WTC11 (cell line): ENCODE measurements at regions not wholly inside any gene's neighbourhood (a gene's known extent, or its start where the extent isn't known, plus 50 kb on each side); places are given as distances from the start of the nearest gene placed in this dataset.

Experiments used
- ATAC-seq: fragments of 200-7000 bp; cut with Tn5 transposase; 2 replicates; pipeline ENCODE4 v1.10.0; 2021; ENCODE audit warnings: mild to moderate bottlenecking, moderate library complexity
- CTCF ChIA-PET: fragments of 300-600 bp; sonication (Branson Sonifier 250); formaldehyde crosslinking; loops from one replicate; lab custom pipeline; 2021; ENCODE audit warnings: antibody characterized with exemption; lab: Charles Lee
- POLR2A ChIA-PET: fragments of 350-600 bp; sonication (Branson Sonifier 250); formaldehyde crosslinking; loops from one replicate; lab custom pipeline; 2021; ENCODE audit warnings: antibody characterized with exemption; lab: Charles Lee
- DNase-seq: peaks from one replicate; pipeline ENCODE4 v3.0.0; 2021; ENCODE audit warnings: low spot score
- H3K27ac Mint-ChIP-seq: 2 replicates; pipeline ENCODE4 v1.8.0; 2021; ENCODE audit warnings: mixed read lengths
- H3K27me3 Mint-ChIP-seq: 2 replicates; pipeline ENCODE4 v1.8.0; 2021; ENCODE audit warnings: low read depth, mild to moderate bottlenecking, moderate library complexity, mixed read lengths
- H3K36me3 Mint-ChIP-seq: 2 replicates; pipeline ENCODE4 v1.8.0; 2021; ENCODE audit warnings: mixed read lengths
- H3K4me1 Mint-ChIP-seq: 2 replicates; pipeline ENCODE4 v1.8.0; 2022; ENCODE audit warnings: mixed read lengths
- H3K4me3 Mint-ChIP-seq: 2 replicates; pipeline ENCODE4 v1.8.0; 2021; ENCODE audit warnings: mild to moderate bottlenecking, moderate library complexity, mixed read lengths
- H3K9me3 Mint-ChIP-seq: 2 replicates; pipeline ENCODE4 v1.8.0; 2021; ENCODE audit warnings: mixed read lengths
- ATF2 ChIP-seq: sonication (generic); formaldehyde crosslinking; IDR thresholded peaks from 2 replicates; pipeline ENCODE4 v1.8.1; 2022; ENCODE audit warnings: low read depth, missing genetic modification reagents, borderline replicate concordance
- CREM ChIP-seq: sonication (generic); formaldehyde crosslinking; IDR thresholded peaks from 2 replicates; pipeline ENCODE4 v1.8.1; 2022; ENCODE audit warnings: mild to moderate bottlenecking, missing genetic modification reagents, moderate library complexity
- EMX1 ChIP-seq: fragments of 250-450 bp; sonication (Bioruptor Pico); IDR thresholded peaks from 2 replicates; pipeline ENCODE4 v1.8.0; 2021; ENCODE audit warnings: mild to moderate bottlenecking
- ETV6 ChIP-seq: sonication (generic); formaldehyde crosslinking; IDR thresholded peaks from 2 replicates; pipeline ENCODE4 v1.8.1; 2022; ENCODE audit warnings: mild to moderate bottlenecking, missing genetic modification reagents
- FOXJ3 ChIP-seq: sonication (generic); formaldehyde crosslinking; IDR thresholded peaks from 2 replicates; pipeline ENCODE4 v1.9.0; 2021; ENCODE audit warnings: missing genetic modification reagents, mild to moderate bottlenecking, borderline replicate concordance
- GABPB1 ChIP-seq: sonication (generic); formaldehyde crosslinking; IDR thresholded peaks from 2 replicates; pipeline ENCODE4 v1.8.1; 2023; ENCODE audit warnings: mild to moderate bottlenecking, missing genetic modification reagents
- IRF2 ChIP-seq: sonication (generic); formaldehyde crosslinking; IDR thresholded peaks from 2 replicates; pipeline ENCODE4 v1.8.0; 2022; ENCODE audit warnings: low read depth, missing genetic modification reagents, borderline replicate concordance
- MXD4 ChIP-seq: fragments of 250-450 bp; sonication (Bioruptor Pico); IDR thresholded peaks from 2 replicates; pipeline ENCODE4 v1.8.0; 2021; ENCODE audit warnings: mild to moderate bottlenecking, moderate library complexity, borderline replicate concordance
- NFE2L1 ChIP-seq: sonication (generic); formaldehyde crosslinking; IDR thresholded peaks from 2 replicates; pipeline ENCODE4 v1.8.1; 2023; ENCODE audit warnings: missing genetic modification reagents
- NFYB ChIP-seq: sonication (generic); formaldehyde crosslinking; conservative IDR thresholded peaks from 2 replicates; pipeline ENCODE4 v1.8.0; 2022; ENCODE audit warnings: low read depth, missing genetic modification reagents
- OVOL2 ChIP-seq: fragments of 250-450 bp; sonication (Bioruptor Pico); IDR thresholded peaks from 2 replicates; pipeline ENCODE4 v1.9.0; 2021; ENCODE audit warnings: mild to moderate bottlenecking, borderline replicate concordance
- SMAD4 ChIP-seq: sonication (generic); formaldehyde crosslinking; IDR thresholded peaks from 2 replicates; pipeline ENCODE4 v1.8.0; 2022; ENCODE audit warnings: mild to moderate bottlenecking, missing genetic modification reagents
- ZNF396 ChIP-seq: fragments of 250-450 bp; sonication (Bioruptor Pico); IDR thresholded peaks from 2 replicates; pipeline ENCODE4 v1.8.0; 2021; ENCODE audit warnings: mild to moderate bottlenecking, moderate library complexity, borderline replicate concordance
- ZNF416 ChIP-seq: fragments of 250-450 bp; sonication (Bioruptor Pico); IDR thresholded peaks from 2 replicates; pipeline ENCODE4 v1.9.0; 2021; ENCODE audit warnings: mild to moderate bottlenecking, inconsistent platforms
- TF ChIP-seq, protein P1 (sequence below): sonication (generic); formaldehyde crosslinking; IDR thresholded peaks from 2 replicates; pipeline ENCODE4 v1.8.1; 2023; ENCODE audit warnings: mild to moderate bottlenecking, missing genetic modification reagents
- TF ChIP-seq, protein P2 (sequence below): sonication (generic); formaldehyde crosslinking; IDR thresholded peaks from 2 replicates; pipeline ENCODE4 v1.8.1; 2023; ENCODE audit warnings: mild to moderate bottlenecking, missing genetic modification reagents, borderline replicate concordance
- TF ChIP-seq, protein P3 (sequence below): sonication (generic); formaldehyde crosslinking; IDR thresholded peaks from 2 replicates; pipeline ENCODE4 v1.8.0; 2023; ENCODE audit warnings: missing genetic modification reagents, mild to moderate bottlenecking, borderline replicate concordance
- TF ChIP-seq, protein P4 (sequence below): fragments of 250-450 bp; sonication (Bioruptor Pico); IDR thresholded peaks from 2 replicates; pipeline ENCODE4 v2.1.2; 2022; ENCODE audit warnings: mild to moderate bottlenecking, moderate library complexity

GRCh38 chr3:163166197-163166596, 1669.6 kb downstream of the OTOL1 start:
- no peaks in the 10 kb centered on the region for H3K27me3 Mint-ChIP-seq
- ATAC-seq = no peak
- H3K4me1 Mint-ChIP-seq = no peaks in the 10 kb centered on the region

GRCh38 chr3:163159306-163159705, 1662.7 kb downstream of the OTOL1 start:
- no peaks in the 10 kb centered on the region for H3K27me3 Mint-ChIP-seq
- no peaks in the 10 kb centered on the region for H3K4me1 Mint-ChIP-seq
- H3K4me3 Mint-ChIP-seq = no peak overlapping the region
- CTCF ChIA-PET = no interaction called here
- TF ChIP-seq, protein P1, sequence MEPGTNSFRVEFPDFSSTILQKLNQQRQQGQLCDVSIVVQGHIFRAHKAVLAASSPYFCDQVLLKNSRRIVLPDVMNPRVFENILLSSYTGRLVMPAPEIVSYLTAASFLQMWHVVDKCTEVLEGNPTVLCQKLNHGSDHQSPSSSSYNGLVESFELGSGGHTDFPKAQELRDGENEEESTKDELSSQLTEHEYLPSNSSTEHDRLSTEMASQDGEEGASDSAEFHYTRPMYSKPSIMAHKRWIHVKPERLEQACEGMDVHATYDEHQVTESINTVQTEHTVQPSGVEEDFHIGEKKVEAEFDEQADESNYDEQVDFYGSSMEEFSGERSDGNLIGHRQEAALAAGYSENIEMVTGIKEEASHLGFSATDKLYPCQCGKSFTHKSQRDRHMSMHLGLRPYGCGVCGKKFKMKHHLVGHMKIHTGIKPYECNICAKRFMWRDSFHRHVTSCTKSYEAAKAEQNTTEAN (CRISPR knock-in tag) = no peak
- TF ChIP-seq, protein P2, sequence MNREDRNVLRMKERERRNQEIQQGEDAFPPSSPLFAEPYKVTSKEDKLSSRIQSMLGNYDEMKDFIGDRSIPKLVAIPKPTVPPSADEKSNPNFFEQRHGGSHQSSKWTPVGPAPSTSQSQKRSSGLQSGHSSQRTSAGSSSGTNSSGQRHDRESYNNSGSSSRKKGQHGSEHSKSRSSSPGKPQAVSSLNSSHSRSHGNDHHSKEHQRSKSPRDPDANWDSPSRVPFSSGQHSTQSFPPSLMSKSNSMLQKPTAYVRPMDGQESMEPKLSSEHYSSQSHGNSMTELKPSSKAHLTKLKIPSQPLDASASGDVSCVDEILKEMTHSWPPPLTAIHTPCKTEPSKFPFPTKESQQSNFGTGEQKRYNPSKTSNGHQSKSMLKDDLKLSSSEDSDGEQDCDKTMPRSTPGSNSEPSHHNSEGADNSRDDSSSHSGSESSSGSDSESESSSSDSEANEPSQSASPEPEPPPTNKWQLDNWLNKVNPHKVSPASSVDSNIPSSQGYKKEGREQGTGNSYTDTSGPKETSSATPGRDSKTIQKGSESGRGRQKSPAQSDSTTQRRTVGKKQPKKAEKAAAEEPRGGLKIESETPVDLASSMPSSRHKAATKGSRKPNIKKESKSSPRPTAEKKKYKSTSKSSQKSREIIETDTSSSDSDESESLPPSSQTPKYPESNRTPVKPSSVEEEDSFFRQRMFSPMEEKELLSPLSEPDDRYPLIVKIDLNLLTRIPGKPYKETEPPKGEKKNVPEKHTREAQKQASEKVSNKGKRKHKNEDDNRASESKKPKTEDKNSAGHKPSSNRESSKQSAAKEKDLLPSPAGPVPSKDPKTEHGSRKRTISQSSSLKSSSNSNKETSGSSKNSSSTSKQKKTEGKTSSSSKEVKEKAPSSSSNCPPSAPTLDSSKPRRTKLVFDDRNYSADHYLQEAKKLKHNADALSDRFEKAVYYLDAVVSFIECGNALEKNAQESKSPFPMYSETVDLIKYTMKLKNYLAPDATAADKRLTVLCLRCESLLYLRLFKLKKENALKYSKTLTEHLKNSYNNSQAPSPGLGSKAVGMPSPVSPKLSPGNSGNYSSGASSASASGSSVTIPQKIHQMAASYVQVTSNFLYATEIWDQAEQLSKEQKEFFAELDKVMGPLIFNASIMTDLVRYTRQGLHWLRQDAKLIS (CRISPR knock-in tag) = no peak
- TF ChIP-seq ZNF396 (no peak), NFYB (CRISPR knock-in tag) (no peak), EMX1 (CRISPR knock-in tag) (no peak)
- H3K36me3 Mint-ChIP-seq = 0 out of 2 replicates have a peak, but pooled peaks cover 3% of the 10 kb centered on the region
- peaks cover 5% of the 10 kb centered on the region for H3K9me3 Mint-ChIP-seq
- DNase-seq (no peak), ATAC-seq (no peak)
- H3K27ac Mint-ChIP-seq = no peak overlapping the region
- POLR2A ChIA-PET = no interaction called here

More at GRCh38 chr3:163166197-163166596, 1669.6 kb downstream of the OTOL1 start:
- POLR2A ChIA-PET = no interaction called here
- Mint-ChIP-seq H3K36me3 (peaks cover 9% of the 10 kb centered on the region), H3K4me3 (no peak overlapping the region), H3K27ac (no peak overlapping the region), H3K9me3 (peaks cover 34% of the 10 kb centered on the region)
- CTCF ChIA-PET = no interaction called here
- TF ChIP-seq ATF2 = no peak
- TF ChIP-seq ETV6 (CRISPR knock-in tag) = no peak
- TF ChIP-seq MXD4 = no peak
- no peak for TF ChIP-seq SMAD4 (CRISPR knock-in tag)
- TF ChIP-seq IRF2 (CRISPR knock-in tag) = no peak
- TF ChIP-seq OVOL2 (CRISPR knock-in tag) = no peak
- TF ChIP-seq NFYB (CRISPR knock-in tag) = no peak
- TF ChIP-seq GABPB1 (CRISPR knock-in tag) = no peak
- no peak for TF ChIP-seq CREM (CRISPR knock-in tag)
- TF ChIP-seq FOXJ3 (CRISPR knock-in tag) = no peak
- TF ChIP-seq, protein P3, sequence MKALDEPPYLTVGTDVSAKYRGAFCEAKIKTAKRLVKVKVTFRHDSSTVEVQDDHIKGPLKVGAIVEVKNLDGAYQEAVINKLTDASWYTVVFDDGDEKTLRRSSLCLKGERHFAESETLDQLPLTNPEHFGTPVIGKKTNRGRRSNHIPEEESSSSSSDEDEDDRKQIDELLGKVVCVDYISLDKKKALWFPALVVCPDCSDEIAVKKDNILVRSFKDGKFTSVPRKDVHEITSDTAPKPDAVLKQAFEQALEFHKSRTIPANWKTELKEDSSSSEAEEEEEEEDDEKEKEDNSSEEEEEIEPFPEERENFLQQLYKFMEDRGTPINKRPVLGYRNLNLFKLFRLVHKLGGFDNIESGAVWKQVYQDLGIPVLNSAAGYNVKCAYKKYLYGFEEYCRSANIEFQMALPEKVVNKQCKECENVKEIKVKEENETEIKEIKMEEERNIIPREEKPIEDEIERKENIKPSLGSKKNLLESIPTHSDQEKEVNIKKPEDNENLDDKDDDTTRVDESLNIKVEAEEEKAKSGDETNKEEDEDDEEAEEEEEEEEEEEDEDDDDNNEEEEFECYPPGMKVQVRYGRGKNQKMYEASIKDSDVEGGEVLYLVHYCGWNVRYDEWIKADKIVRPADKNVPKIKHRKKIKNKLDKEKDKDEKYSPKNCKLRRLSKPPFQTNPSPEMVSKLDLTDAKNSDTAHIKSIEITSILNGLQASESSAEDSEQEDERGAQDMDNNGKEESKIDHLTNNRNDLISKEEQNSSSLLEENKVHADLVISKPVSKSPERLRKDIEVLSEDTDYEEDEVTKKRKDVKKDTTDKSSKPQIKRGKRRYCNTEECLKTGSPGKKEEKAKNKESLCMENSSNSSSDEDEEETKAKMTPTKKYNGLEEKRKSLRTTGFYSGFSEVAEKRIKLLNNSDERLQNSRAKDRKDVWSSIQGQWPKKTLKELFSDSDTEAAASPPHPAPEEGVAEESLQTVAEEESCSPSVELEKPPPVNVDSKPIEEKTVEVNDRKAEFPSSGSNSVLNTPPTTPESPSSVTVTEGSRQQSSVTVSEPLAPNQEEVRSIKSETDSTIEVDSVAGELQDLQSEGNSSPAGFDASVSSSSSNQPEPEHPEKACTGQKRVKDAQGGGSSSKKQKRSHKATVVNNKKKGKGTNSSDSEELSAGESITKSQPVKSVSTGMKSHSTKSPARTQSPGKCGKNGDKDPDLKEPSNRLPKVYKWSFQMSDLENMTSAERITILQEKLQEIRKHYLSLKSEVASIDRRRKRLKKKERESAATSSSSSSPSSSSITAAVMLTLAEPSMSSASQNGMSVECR (CRISPR knock-in tag) = no peak
- no peak for TF ChIP-seq NFE2L1 (CRISPR knock-in tag)
- TF ChIP-seq ZNF416 (CRISPR knock-in tag) = no peak
- TF ChIP-seq, protein P4, sequence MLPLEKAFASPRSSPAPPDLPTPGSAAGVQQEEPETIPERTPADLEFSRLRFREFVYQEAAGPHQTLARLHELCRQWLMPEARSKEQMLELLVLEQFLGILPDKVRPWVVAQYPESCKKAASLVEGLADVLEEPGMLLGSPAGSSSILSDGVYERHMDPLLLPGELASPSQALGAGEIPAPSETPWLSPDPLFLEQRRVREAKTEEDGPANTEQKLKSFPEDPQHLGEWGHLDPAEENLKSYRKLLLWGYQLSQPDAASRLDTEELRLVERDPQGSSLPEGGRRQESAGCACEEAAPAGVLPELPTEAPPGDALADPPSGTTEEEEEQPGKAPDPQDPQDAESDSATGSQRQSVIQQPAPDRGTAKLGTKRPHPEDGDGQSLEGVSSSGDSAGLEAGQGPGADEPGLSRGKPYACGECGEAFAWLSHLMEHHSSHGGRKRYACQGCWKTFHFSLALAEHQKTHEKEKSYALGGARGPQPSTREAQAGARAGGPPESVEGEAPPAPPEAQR (CRISPR knock-in tag) = no peak
- DNase-seq = no peak
